Ureter (tissue), 1 donor: ENCODE measurements at regions not wholly inside any gene's neighbourhood (a gene's known extent, or its start where the extent isn't known, plus 50 kb on each side); places are given as distances from the start of the nearest gene placed in this dataset.
A peak's percentile ranks its signal among the peaks of the same experiment; 100 is the strongest.

ENCODE experiments used
- DNase-seq: peaks from one replicate; pipeline ENCODE4 v3.0.0-alpha.2; 2020; ENCODE audit warnings: low spot score
- donor health status: DM: yes; HTN: yes; CAD: no.

DNA sequence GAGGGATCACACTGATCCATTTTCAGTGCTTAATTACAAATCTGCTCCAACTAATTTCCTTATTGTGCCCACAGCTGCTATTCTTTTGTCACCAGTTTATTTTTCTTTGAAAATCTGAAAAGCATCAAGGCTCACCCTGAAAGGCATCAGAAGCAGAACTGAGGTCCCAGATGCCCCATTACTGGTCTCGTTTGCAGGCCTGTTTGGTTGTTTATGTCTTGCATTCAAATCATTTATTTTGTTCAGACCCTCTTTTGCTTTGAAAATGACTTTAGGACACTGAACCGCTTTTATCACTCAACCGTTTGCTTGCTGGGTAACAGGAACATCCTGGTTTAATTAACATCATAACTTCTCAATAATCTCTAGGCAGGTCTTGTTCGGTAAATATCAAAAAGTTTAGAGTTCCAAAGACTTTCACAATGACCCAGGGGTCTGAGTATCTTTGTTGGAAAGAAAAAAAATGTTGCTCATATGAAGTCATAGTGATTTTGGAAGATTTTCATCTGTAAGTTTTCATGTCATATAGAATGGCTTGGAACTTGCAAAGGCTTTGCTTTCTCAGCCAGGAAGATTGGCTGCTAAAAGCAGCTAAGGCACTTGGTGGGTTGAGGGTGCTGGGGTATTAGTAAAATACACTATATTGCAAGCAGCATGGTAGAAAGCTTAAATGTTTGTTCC is 398.3 kb upstream of the NPVF start:
- no peak for DNase-seq

DNA sequence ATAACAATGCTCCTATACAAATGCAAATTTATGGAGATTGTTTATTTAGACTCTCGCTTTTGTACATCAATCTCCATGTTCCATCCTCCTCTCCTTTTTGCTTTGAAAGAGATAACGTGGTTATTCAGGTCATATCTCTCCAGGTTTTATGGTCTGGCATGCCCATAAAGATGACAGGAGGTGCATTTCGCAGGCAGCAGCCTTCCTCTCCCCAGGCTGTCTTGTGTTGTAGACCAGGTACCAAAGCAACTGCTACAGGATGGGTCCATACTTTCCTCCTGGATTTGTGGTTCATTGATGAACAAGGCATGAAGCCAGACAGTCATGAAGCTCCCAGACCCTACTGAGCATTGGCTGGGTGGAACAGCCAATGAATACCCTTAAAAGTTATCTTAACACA is 400.2 kb upstream of the NPVF start:
- DNase-seq: no peak

DNA sequence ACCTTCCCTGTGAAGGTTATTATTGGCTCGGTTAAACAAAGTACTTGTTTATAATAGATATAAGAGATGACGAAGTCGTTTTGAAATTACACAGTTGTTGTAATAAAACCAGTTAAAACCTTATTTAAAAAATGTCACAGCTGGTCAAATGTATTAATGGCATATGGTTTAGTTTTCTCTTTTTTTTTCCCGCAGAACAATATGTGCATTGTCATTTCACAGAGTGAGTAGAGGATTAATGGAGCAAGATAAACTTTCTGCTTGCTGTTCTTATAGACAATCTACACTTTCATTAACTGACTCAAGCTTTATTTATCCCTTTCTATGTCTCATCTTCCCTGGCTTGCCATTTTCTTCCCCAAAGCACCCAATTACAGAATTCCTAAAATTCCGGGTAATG is 404.3 kb upstream of the NPVF start:
- no peak for DNase-seq

DNA sequence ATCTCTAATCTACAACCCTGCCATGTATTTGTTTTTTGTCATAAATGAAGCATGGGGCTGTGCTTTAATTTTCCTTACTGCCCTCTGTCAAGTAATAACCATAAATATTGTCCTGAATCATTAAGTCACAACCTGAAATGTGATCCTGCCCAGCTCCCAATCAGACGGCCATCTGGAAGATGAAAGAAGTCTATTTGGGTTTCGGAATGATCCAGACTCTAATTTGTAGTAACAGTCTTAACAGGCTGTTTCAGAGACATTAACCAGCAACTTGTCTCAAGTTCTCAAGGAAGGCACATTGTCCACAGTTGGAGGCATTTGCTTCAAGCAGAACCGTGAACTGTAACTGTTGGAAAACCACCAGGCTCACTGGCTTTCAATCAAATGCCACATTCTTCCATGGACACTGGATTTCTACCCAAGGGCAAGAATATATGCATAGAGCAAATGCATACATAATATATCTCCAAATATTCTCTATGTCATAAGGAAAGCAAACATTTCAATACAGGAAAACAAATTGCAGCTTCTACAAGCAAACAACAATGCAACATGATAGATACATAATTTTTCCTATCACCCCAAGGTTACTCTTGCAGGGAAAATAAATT is 405.2 kb upstream of the NPVF start:
- no peak for DNase-seq

DNA sequence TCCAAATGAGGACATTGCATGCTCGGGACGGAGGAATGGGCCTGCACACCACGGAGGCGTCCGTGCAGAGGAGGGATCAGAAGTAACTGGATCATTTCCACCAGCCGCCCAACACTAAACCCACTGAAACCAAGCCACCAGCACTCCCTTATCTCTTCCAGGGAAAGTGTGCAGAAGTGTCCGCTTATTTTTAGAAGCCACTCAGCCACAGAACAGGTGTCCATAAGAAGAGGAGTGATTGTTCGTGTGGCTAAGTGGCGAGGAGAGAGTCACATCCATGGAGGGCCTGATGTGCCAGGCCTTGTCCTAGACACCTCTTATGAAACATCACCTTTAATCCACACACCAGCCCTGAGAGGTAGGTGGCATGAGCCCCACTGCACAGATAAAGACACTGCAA is 407.9 kb upstream of the NPVF start:
- DNase-seq: no peak

DNA sequence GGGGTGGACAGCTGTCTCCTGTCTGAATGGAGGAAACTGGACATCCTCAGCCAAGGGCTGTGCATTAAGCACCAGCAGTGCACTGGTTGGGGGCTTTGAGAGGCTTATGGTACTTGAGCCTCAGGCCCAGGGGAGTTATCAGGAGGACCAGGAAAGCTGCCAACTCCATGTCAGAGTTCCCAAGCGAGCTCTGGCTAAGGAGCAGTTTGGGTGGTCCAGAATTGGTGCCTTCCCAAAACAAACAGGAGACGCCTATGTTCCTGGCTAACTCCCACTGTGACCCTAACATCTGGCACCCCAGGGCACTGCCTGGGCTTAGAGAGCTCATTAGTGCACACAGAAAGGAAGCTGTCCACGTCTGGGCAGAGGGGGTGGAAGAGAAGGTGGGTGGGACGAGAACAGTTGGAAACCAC is 408.6 kb upstream of the NPVF start:
- DNase-seq: no peak

DNA sequence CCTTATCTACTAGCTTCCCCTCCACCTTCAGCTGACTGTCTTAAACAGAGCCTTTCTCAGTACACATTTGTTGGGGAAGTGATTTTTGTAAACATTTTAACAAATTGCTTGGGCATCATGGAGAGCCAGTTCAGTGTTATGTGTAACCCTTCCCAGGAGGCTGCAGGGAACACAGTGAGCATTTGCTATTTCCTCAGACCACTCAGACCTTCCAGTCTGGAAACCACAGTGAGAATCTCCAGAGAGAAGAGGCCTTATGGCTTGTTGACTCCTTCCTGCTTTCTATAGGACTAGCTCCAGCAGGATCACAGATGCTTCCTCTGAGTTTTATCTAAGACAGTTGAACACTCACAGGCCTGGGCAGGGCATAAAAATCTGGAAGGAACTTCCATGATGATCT is 409.8 kb upstream of the NPVF start:
- no peak for DNase-seq

DNA sequence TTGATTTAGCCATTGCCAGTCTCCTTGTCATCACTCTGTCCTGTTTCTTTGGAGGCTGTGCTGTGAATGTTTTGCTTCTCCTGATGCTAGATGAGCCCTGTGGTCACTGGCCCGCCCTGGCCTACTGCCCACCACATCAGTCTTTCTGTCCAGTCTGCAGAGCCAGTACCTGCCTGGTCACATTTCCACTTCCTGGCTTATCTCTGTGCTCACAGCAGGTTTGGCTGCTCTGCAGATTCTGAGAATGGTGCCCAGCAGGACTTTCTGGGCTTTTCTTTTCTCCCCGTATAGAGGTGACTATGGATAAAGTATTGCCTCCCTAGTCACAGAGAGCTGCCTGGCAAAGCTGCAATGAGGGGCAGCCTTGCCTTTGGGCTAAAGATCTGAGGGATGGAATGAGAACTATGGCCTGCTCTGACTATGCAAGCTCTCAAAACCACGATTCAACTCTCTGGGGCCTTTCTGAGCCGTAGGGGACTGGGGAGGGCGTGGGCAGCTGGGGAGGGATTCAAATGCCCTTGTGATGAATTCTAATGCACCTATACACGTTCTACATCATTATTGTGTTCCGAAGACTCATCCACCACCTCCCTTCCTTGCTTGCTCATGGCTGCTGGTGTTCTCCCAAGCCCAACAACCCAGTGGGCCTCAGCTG is 410.4 kb upstream of the NPVF start:
- no peak for DNase-seq

DNA sequence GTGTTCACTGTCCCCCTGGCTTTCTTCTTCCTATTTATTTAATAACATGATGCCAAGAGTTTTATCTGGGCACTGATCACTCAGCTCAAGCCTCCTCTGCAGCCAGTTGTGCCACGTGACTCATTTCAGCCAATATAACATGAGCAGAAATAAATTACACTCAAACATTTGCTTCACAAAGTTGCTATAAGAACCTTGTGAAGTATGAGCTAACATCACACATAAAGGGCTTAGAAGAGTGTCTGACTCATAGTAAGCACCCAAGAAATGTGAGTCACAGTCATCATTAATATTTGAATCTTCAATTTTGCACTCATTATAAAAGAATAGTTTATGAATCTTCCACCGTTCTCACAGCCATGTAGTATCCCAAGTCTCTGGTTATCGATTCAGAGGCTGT is 414.6 kb upstream of the NPVF start:
- no peak for DNase-seq

DNA sequence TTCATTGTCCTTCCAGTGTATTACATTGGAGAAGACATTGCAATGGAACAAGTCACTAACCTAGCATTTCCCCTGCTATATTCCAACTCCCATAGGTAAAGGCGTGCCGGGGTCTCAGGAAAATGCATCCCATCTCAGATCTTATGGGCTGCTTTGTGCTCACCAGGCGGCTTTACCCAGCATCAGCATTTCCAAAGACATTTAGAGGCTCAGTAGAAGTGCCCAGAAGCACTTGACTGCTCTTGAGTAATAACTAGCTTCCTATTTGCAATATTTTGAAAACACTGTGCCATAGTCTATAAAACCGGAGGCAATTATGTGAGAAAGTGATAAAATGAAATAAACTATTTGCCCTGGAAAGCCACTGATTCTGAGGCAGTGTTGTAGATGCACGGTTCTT is 415.0 kb upstream of the NPVF start:
- DNase-seq: no peak

DNA sequence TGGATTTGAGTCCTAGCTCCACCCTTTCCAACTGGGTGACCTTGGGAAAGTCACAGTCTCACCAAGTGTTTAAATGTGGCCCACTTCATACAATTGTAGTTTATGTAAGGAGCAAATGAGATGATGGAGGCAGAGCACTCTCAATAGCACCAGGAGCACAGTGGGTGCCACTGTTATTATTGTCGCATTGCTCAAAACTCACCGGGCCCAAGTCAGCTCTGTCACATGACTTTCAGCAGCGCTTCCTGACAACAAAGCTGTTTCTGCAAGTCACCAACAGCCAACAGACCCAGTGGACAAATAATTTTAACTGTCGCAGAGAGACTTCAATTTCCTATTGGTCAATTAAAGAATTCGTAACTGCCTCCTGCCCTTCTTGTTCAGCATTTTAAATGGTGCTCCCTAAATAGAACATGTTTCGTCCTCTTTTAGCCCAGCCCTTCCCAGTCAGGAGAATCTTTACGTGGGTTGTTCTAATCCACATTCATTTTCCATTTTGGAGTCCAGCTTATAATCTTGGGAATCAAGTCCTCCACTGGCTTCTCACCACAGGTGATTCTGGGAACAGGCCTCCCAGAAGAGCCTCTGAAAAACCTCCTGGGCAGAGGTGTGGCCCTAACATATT is 415.6 kb upstream of the NPVF start:
- no peak for DNase-seq

DNA sequence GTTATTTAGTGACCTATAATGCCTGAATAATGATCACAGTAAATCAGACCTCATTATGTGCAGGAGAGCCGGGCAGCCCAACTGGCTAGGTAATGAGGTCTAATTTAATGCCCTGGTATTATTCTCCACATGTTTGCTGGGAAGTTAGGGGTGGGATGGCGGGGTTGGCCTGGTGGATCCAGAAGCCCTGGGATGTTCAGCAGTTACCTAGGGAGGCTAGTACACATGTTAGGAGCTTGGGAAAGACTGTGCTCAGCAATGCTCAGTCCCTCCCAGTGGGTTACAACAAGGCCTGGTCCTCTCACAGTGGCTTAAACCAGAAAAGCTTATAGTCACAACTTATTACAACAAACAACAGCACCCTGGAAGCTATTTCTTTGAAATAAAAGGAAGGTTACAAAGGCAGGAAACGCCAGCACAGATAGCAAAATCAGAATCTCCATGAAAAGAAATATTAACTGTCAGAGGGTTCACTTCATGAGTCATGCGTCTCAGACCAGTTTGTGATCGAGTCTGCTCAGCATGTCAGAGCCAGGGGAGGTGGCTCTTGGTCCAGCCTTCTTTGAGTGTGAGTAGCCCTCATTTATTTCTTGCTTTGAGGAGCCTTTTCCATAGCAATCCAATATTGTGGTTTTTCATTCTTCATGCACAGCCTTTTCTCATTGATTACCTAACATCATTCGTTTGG is 418.6 kb upstream of the NPVF start:
- no peak for DNase-seq

DNA sequence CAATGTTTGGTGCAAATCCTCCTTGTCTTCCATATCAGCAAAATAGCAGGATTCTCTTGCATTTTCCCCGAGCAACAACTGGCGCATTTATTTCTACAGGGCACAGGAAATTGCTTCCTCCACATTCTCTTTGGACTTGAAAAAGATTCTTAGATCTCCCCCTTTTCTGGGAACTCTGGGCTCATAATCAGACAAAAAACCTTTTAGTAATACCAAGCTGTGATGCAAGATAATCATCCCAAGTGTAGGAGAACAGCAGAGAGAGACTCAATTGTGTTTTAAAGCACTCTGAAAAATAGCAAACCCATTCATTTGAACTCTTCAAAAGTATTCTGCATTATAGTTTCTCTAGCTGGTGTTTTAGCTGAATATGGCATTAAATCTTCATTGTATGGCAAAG is 419.6 kb upstream of the NPVF start:
- DNase-seq: no peak

DNA sequence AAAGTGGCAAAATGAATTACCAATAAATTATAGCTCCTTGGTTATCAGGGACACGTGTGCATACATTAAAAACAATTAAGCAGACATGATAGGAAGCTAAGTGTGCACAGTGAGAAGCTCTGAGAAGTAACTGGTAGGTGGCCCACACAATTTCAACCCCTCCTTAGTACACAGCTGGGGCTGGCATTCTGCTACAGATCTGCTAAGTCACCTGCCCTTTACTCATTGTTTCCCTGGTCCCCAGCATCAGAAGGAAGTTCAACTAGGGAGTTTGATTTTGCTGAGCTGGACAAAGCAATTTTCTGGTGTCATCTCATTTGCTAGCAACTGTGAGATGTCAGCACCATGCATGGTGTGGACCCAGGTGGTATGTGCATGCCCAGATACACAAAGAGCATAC is 424.1 kb upstream of the NPVF start:
- DNase-seq: no peak

DNA sequence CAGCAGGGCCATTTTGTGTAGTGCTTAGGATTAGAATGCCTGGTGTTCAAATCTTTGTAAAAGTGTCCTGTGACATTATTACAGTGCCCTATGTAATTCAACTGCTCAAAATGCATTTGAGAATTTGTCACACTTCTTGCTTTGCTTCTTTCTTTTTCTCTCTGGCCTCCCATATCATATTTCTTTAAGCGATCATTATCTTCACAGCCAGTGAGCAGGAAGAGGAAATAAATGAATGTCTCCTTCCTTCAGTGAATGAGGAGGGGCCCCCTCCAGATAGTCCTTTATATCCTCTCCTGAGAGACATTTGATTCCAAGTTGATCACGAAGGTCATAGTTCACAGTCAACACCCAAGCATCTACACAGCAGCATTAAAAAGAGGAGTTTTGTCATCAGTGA is 425.1 kb upstream of the NPVF start:
- DNase-seq: no peak

DNA sequence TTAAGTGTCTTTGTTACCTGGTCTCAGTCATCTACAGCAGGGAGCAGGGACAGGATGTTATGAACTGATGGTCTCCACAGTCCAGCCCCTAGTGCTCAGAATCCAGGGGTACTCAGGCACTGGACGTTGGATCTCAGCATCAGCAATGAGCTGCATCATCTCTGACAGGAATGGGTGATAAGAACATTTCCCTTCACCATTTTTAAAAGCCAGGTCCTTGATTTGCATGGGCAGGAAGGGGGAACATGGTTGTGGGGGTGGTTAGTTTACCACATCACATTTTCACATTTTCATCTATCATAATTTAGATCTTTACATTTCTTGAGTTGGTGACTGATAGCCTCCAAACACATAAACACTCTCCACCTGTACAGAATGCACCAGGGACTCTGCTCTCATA is 427.8 kb upstream of the NPVF start:
- DNase-seq: no peak

DNA sequence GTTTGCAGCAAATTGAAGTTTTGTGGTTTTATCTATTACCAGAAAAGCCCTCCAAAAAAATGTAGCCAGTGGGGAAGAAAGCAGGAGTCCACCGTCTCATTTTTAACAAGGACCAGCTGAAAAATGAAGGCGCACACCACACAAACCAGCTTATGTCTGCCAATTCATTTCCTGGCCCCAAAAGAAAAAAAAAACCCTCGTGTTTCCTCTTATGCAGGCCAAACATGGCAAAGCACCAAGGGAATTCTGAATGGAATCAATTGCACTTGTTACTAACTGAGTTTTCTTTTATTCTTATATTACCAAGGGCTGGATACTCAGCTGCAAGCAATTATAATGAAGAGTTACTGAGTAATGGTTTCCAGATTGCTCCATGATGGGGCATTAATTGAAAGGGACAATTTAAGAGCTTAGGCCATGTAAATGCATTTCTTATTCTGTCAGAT is 428.3 kb upstream of the NPVF start:
- no peak for DNase-seq

DNA sequence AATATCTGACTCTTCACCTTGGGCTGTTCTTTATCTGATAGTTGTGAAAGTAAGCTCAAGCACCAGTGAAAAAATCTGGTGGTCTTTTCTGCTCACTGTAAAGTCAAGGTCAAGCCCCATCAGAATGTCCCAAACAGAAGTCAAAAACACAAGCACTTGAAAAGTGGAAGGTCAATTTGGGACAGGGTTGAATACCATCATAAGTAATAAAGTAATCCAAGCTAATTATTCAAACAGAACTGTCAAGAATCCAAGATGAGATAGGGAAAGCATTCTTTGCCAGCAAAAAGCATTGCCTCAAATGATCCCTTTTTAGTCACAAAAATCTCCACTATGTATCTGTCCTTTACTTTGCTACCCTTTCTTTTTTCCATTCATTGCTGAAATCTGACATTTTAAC is 430.1 kb upstream of the NPVF start:
- no peak for DNase-seq

DNA sequence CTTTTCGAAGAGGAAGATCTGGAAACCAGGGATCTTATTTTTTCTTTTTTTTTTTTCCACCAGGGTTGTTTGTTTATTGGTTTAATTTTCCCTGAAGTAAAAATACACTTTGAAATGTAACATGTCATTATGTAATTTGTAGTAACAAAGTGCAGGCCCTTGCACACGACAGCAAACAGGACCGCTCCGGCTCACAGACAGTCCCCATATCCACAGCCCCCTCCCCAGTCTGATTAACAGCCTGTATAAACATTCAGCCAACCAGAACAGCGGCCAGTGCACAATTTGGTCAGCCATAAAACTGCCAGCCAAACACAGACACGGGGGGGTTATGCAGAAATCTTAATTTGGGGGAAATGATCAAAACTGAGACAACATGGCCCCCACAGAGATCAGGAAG is 431.6 kb upstream of the NPVF start:
- DNase-seq: no peak

DNA sequence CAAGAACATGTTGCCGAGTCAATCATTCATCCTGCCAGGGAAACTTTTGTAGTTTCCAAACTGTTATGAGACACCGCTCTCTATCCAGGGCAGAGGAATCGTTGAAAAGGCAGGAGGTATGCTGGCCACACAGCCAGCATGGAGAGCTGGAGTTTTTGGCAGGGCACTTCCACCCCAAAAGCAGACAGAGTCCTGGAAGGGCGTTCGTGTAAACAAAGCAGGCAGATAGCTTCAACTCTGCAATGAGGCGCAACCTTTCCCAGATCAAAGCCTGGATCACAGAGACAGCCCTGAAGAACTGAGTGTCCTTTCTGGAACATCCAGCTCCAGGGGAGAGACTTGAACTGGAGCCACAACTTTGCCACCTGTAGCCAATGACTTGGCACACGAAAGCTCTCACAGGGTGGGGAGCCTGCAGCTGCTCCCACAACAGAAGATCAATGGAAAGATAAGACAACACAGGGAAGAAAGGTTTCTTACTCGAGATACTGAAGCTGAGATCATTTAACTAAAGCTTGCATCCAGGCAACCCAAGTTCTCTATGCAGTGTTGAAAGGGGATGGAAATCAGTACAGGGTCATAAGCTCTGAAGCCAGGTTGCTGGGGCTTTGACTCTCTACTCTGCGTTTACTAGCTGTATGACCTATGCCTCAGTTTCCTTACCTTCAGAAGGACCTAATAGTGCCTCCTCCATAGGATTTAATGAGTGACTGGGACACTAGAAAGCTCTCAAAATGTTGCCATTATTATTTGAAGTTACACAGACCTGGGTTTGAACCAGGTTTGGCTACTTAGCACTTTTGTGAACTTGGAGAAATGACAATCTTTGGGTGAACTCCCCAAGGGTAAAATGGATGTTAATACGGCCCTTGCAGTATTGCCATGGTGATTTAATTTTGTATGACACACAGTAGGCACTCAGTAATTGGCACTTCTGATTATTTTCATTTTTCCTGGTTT is 434.8 kb upstream of the NPVF start:
- peak; percentile 51 for DNase-seq

DNA sequence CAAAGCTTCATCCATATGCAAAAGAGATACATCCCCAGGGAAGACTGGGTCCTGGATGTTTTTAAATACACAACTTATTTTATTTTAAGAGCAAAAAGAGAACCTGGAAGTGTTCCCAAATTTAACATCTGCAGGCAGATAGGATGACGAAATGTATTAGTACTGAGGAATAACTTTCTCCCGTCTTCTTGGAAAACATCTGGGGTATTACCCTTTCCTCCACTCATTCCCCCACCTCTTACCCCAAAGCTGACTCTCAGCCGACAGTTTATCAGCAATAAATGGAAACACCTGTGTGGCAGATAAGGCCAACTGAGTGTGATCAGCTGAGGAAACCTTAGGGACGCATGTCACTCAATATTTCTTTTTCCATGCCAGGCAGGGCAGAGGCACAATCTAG is 435.6 kb upstream of the NPVF start:
- DNase-seq: no peak
